H1 (cell line): ENCODE measurements at regions not wholly inside any gene's neighbourhood (a gene's known extent, or its start where the extent isn't known, plus 50 kb on each side); places are given as distances from the start of the nearest gene placed in this dataset.

Source experiments
- CTCF ChIA-PET: fragments of 300-600 bp; sonication (Branson Sonifier 250); formaldehyde crosslinking; loops from one replicate; lab custom pipeline; 2021; ENCODE audit not compliant: partially characterized antibody; lab: Charles Lee
- POLR2A ChIA-PET: fragments of 300-600 bp; sonication (Branson Sonifier 250); formaldehyde crosslinking; loops from one replicate; lab custom pipeline; 2021; ENCODE audit warnings: inconsistent platforms; ENCODE audit not compliant: partially characterized antibody; lab: Charles Lee
- DNase-seq, 2 experiments: peaks; one replicate each; pipeline versions ENCODE4 v3.0.0 to v3.0.0-alpha.2; 2010 to 2022; ENCODE audit warnings: low spot score in 2 of 2, low read depth in 1 of 2, mixed read lengths in 1 of 2
- FAIRE-seq: peaks from 2 replicates; lab custom pipeline; 2011; peaks lifted over from hg19 to GRCh38; lab: Jason Lieb, UNC
- H2AFZ ChIP-seq: 2 replicates; pipeline ENCODE4 v1.8.1; 2012; ENCODE audit warnings: low read length, inconsistent platforms
- H2AK5ac ChIP-seq: 2 replicates; pipeline ENCODE4 v1.6.1; 2013; ENCODE audit warnings: low read depth, low read length
- H2BK120ac ChIP-seq: replicated peaks from 2 replicates; pipeline ENCODE3; 2013; ENCODE audit warnings: low read depth, low read length, inconsistent platforms
- H2BK12ac ChIP-seq: 2 replicates; pipeline ENCODE4 v1.6.1; 2013; ENCODE audit warnings: low read depth, low read length
- H2BK15ac ChIP-seq: 2 replicates; pipeline ENCODE4 v1.6.1; 2013; ENCODE audit warnings: low read length
- H2BK20ac ChIP-seq: 2 replicates; pipeline ENCODE4 v1.6.1; 2013; ENCODE audit warnings: low read length
- H2BK5ac ChIP-seq: 2 replicates; pipeline ENCODE4 v1.6.1; 2013; ENCODE audit warnings: low read depth, low read length
- H3K14ac ChIP-seq: 2 replicates; pipeline ENCODE4 v1.6.1; 2013; ENCODE audit warnings: inconsistent platforms; ENCODE audit not compliant: insufficient read length
- H3K18ac ChIP-seq: 2 replicates; pipeline ENCODE4 v1.6.1; 2013; ENCODE audit warnings: low read length; ENCODE audit errors: extremely low read depth
- H3K23ac ChIP-seq: 2 replicates; pipeline ENCODE4 v1.6.1; 2013; ENCODE audit warnings: inconsistent platforms; ENCODE audit not compliant: insufficient read length
- H3K23me2 ChIP-seq: 2 replicates; pipeline ENCODE4 v1.6.1; 2013; ENCODE audit warnings: low read depth, low read length
- H3K27ac ChIP-seq: 2 replicates; pipeline ENCODE4 v1.6.1; 2011; ENCODE audit warnings: low read depth, low read length, inconsistent platforms
- H3K27me3 ChIP-seq, 4 experiments: replicated peaks in 1 of 4; 1 replicate in 1 of 4; 2 replicates in 3 of 4; pipeline versions ENCODE4 v1.6.1 to v1.8.1; 2011 to 2013; ENCODE audit warnings: low read length in 3 of 4, mild to moderate bottlenecking in 3 of 4, inconsistent platforms in 2 of 4, mixed read lengths in 2 of 4, moderate library complexity in 1 of 4; ENCODE audit not compliant: control insufficient read depth in 3 of 4, insufficient read depth in 3 of 4; ENCODE audit errors: extremely low read depth in 1 of 4
- H3K36me3 ChIP-seq, 4 experiments: 2 replicates each; pipeline versions ENCODE4 v1.6.1 to v1.8.1; 2011 to 2013; ENCODE audit warnings: mild to moderate bottlenecking in 4 of 4, low read length in 3 of 4, moderate library complexity in 2 of 4, control low read depth in 1 of 4, inconsistent platforms in 1 of 4; ENCODE audit not compliant: insufficient read depth in 4 of 4, control insufficient read depth in 2 of 4
- H3K4ac ChIP-seq: replicated peaks from 2 replicates; pipeline ENCODE3; 2013; ENCODE audit warnings: low read length, low read depth, mixed read lengths, inconsistent platforms; ENCODE audit not compliant: insufficient read length
- H3K4me1 ChIP-seq, 4 experiments: replicated peaks in 1 of 4; 1 replicate in 1 of 4; 2 replicates in 3 of 4; pipeline versions ENCODE4 v1.6.1 to v1.8.1; 2011 to 2013; ENCODE audit warnings: low read length in 3 of 4, inconsistent platforms in 2 of 4, mixed read lengths in 1 of 4; ENCODE audit not compliant: insufficient read depth in 4 of 4, control insufficient read depth in 3 of 4
- H3K4me2 ChIP-seq, 2 experiments: 2 replicates each; pipeline versions ENCODE4 v1.6.1 to v1.8.1; 2011 to 2013; ENCODE audit warnings: low read depth in 2 of 2, low read length in 2 of 2, control low read depth in 1 of 2, inconsistent platforms in 1 of 2, mild to moderate bottlenecking in 1 of 2; ENCODE audit not compliant: insufficient read depth in 1 of 2
- H3K4me3 ChIP-seq, 4 experiments: fragments of 200-600, 300-600 bp in 1 of 4; sonication (generic), shearing (Covaris generic), sonication (Bioruptor Twin) in 1 of 4; 2 replicates each; pipeline versions ENCODE4 v1.5.1 to v1.8.1; 2011 to 2016; ENCODE audit warnings: low read length in 4 of 4, low read depth in 3 of 4, control low read depth in 2 of 4, inconsistent platforms in 2 of 4, mild to moderate bottlenecking in 2 of 4, mixed read lengths in 1 of 4, moderate library complexity in 1 of 4; ENCODE audit not compliant: insufficient read depth in 2 of 4; ENCODE audit errors: extremely low read depth in 1 of 4
- H3K56ac ChIP-seq: replicated peaks from 2 replicates; pipeline ENCODE3; 2013; ENCODE audit warnings: low read depth, mild to moderate bottlenecking, mixed read lengths, low read length, inconsistent platforms; ENCODE audit not compliant: insufficient read length
- H3K79me1 ChIP-seq: 2 replicates; pipeline ENCODE4 v1.6.1; 2013; ENCODE audit warnings: low read depth, low read length, control low read depth
- H3K79me2 ChIP-seq, 2 experiments: 2 replicates each; pipeline versions ENCODE4 v1.6.1 to v1.8.1; 2012 to 2013; ENCODE audit warnings: low read length in 2 of 2, mild to moderate bottlenecking in 2 of 2, inconsistent platforms in 1 of 2; ENCODE audit not compliant: insufficient read depth in 2 of 2, control insufficient read depth in 1 of 2
- H3K9ac ChIP-seq, 4 experiments: replicated peaks in 1 of 4; 1 replicate in 1 of 4; 2 replicates in 3 of 4; pipeline versions ENCODE4 v1.6.1 to v1.8.1; 2011 to 2013; ENCODE audit warnings: low read depth in 3 of 4, low read length in 3 of 4, control low read depth in 2 of 4, mild to moderate bottlenecking in 2 of 4, moderate library complexity in 2 of 4, inconsistent platforms in 1 of 4; ENCODE audit errors: extremely low read depth in 1 of 4
- H3K9me3 ChIP-seq, 2 experiments: 2 replicates each; pipeline versions ENCODE4 v1.6.1 to v1.8.1; 2012 to 2013; ENCODE audit warnings: mild to moderate bottlenecking in 2 of 2, moderate library complexity in 2 of 2, control low read depth in 1 of 2, inconsistent platforms in 1 of 2, low read depth in 1 of 2, low read length in 1 of 2, mixed read lengths in 1 of 2; ENCODE audit not compliant: insufficient read depth in 2 of 2
- H4K20me1 ChIP-seq, 2 experiments: replicated peaks in 1 of 2; 2 replicates each; pipeline versions ENCODE3 to v1.8.1; 2011 to 2013; ENCODE audit warnings: inconsistent platforms in 2 of 2, low read length in 2 of 2, mild to moderate bottlenecking in 1 of 2; ENCODE audit not compliant: insufficient read depth in 2 of 2, control insufficient read depth in 1 of 2
- H4K5ac ChIP-seq: 2 replicates; pipeline ENCODE4 v1.6.1; 2013; ENCODE audit warnings: low read length, low read depth, mixed read lengths, inconsistent platforms; ENCODE audit not compliant: insufficient read length
- H4K8ac ChIP-seq: 2 replicates; pipeline ENCODE4 v1.8.0; 2013; ENCODE audit warnings: mild to moderate bottlenecking, moderate library complexity, low read length, inconsistent platforms; ENCODE audit not compliant: insufficient read depth; ENCODE audit errors: extremely low read depth
- H4K91ac ChIP-seq: replicated peaks from 2 replicates; pipeline ENCODE3; 2013; ENCODE audit warnings: low read length, mixed read lengths, inconsistent platforms; ENCODE audit not compliant: insufficient read length
- FOSL1 ChIP-seq: IDR thresholded peaks from 2 replicates; pipeline ENCODE4 v1.6.1; 2011; ENCODE audit warnings: mild to moderate bottlenecking, low read depth, low read length, moderate library complexity; ENCODE audit not compliant: insufficient read depth
- JUN ChIP-seq: IDR thresholded peaks from 2 replicates; pipeline ENCODE4 v1.6.1; 2011; ENCODE audit warnings: low read depth, mild to moderate bottlenecking, improper control_type of control experiment, low read length
- KDM1A ChIP-seq: fragments of 200-600, 300-600 bp; sonication (generic); IDR thresholded peaks from 2 replicates; pipeline ENCODE4 v1.7.1; 2016; ENCODE audit warnings: mild to moderate bottlenecking, low read length, borderline replicate concordance
- SIRT6 ChIP-seq: IDR thresholded peaks from one replicate; pipeline ENCODE4 v1.7.1; 2012; ENCODE audit warnings: low read length, inconsistent platforms
- WGBS, 2 experiments: shearing (Covaris generic) in 1 of 2; methylation state at CpG; one replicate each; pipeline versions ENCODE4 v1.1.6 to v1.1.7; 2013 to 2015; ENCODE audit warnings: low lambda C conversion rate in 2 of 2, mixed read lengths in 2 of 2, inconsistent platforms in 1 of 2, low coverage in 1 of 2, missing lambda C conversion rate in 1 of 2; ENCODE audit not compliant: insufficient replicate concordance in 2 of 2, insufficient coverage in 1 of 2, insufficient read length in 1 of 2; ENCODE audit errors: extremely low coverage in 1 of 2, missing lambda C conversion rate in 1 of 2; 5-methylcytosine and 5-hydroxymethylcytosine counted together

DNA sequence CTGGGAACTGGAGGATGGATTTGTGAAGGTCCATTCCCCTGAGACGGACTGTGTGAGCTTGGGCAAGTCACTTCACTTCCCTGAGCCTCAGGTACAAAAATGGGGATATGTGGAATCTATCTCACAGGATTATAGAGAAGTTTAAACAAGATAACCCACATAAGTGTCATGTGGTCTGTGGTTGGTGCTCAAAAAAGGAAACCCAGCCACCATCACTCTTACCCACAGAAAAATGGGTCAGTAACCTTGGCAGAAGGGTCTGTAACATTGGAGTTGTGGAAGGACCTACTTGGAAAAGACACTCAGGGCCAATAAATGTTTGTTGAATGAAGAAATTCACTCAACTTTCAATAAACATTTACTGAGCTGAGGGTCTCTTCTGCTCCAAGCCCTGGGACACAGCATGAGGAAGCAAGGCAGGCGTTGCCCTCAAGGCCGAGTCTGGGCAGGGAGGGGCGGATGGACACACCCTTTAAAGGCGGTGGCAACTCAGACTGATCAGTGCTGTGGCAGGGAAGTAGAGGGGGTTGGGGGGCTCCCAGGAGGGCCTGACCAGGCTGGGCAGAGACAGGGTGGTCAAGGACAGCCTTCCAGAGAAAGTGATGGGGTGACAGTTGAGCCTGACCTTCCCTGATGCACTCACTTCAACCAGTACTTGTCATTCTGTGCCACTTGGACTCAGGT, 66.7 kb upstream of the ACOT11 start:
- H2AK5ac ChIP-seq: 0 out of 2 replicates have a peak overlapping the region, but pooled peaks have one; percentile 7
- no peaks in the 10 kb centered on the region for H3K9me3 ChIP-seq
- H4K91ac ChIP-seq: peak overlapping the region; percentile 46
- H3K36me3 ChIP-seq: no peaks in the 10 kb centered on the region
- no peaks in the 10 kb centered on the region for H4K20me1 ChIP-seq
- ChIA-PET POLR2A (interaction anchor here (0.6 to 3.2 kb wide), 6 partner anchors 7 to 75 kb away, joined by 3 to 17 read pairs (median 3); partner anchors contain the start of gene SSBP3), CTCF (interaction anchor here (0.6 to 1.8 kb wide), 3 partner anchors 19 to 98 kb away, joined by 3 to 5 read pairs (median 3); no protein-coding TSS in a partner anchor)
- H3K4me2 ChIP-seq: no peak overlapping the region
- H3K27ac ChIP-seq: no peak overlapping the region
- H2BK20ac ChIP-seq: peak overlapping the region; percentile 56; the same call in 1 of the 2 replicates
- H3K23ac ChIP-seq: no peak overlapping the region
- H2AFZ ChIP-seq: no peak overlapping the region
- peak overlapping the region; percentile 53; the same call in 1 of the 2 replicates for H2BK5ac ChIP-seq
- H2BK12ac ChIP-seq: no peak overlapping the region; the same call in 1 of the 2 replicates
- no peak overlapping the region; the same call in 1 of the 2 replicates for H3K18ac ChIP-seq
- no peak overlapping the region for H3K9ac ChIP-seq
- no peak overlapping the region for H3K56ac ChIP-seq
- no peak overlapping the region for H4K5ac ChIP-seq
- H3K79me1 ChIP-seq: no peaks in the 10 kb centered on the region
- H3K23me2 ChIP-seq: no peaks in the 10 kb centered on the region
- 84% methylated on average over 5 of the region's 5 CpGs; no CpG with 5 or more reads in 1 of the 2 experiments for WGBS, 2 experiments
- H3K79me2 ChIP-seq: no peaks in the 10 kb centered on the region
- H3K4me1 ChIP-seq: peaks cover 11 to 38% (median 24%) of the 10 kb centered on the region in 4 experiments
- FAIRE-seq: no peak
- H3K27me3 ChIP-seq: peaks cover 0 to 16% (median 4%) of the 10 kb centered on the region in 4 experiments; a peak in 4 of 7 replicates
- H4K8ac ChIP-seq: 0 out of 2 replicates have a peak overlapping the region, but pooled peaks have one; percentile 18
- H3K4me3 ChIP-seq: no peak overlapping the region
- H2BK120ac ChIP-seq: peak overlapping the region; percentile 35
- no peak overlapping the region for H3K4ac ChIP-seq
- H3K14ac ChIP-seq: no peak overlapping the region
- TF ChIP-seq KDM1A (0 out of 2 replicates have a peak, but pooled peaks have one; percentile 10), SIRT6 (no peak), FOSL1 (no peak), JUN (no peak)
- TF ChIP-seq, all 59 proteins: peak for 1
- no peak for DNase-seq
- peak overlapping the region; percentile 97 for H2BK15ac ChIP-seq
